HG02642 (cell line): ENCODE measurements at regions not wholly inside any gene's neighbourhood (a gene's known extent, or its start where the extent isn't known, plus 50 kb on each side); places are given as distances from the start of the nearest gene placed in this dataset.
"Not testable (repeated sequence)": the region's sequence is repeated elsewhere in the genome, so short reads cannot be mapped to it uniquely, and the experiment has no call there.

Source experiments
- ATAC-seq: cut with Tn5 transposase; IDR thresholded peaks from one replicate; pipeline ENCODE4 v1.9.1; 2021; ENCODE audit warnings: mild to moderate bottlenecking; ENCODE audit not compliant: unreplicated experiment, poor library complexity

- ATAC-seq: no peak
Observed at GRCh38 chr10:130340816-130341215, 204.6 kb downstream of the GLRX3 start.

- no peak for ATAC-seq
Observed at GRCh38 chr10:130341356-130341755, 205.2 kb downstream of the GLRX3 start.

- no peak for ATAC-seq
Observed at GRCh38 chr10:130345728-130346127, 209.5 kb downstream of the GLRX3 start.

- no peak for ATAC-seq
Observed at GRCh38 chr10:130350996-130351395, 214.8 kb downstream of the GLRX3 start.

- ATAC-seq: no peak
Observed at GRCh38 chr10:130351466-130352290, 215.5 kb downstream of the GLRX3 start.

GRCh38 chr10:130352291-130352645, 216.1 kb downstream of the GLRX3 start:
- no peak for ATAC-seq

- no peak for ATAC-seq
Observed at GRCh38 chr10:130353928-130354572, 217.9 kb downstream of the GLRX3 start.

GRCh38 chr10:130354573-130354954, 218.4 kb downstream of the GLRX3 start:
- no peak for ATAC-seq

GRCh38 chr10:130354976-130355795, 219.0 kb downstream of the GLRX3 start:
- no peak for ATAC-seq

- ATAC-seq: not testable (repeated sequence)
Observed at GRCh38 chr10:130356429-130356828, 220.2 kb downstream of the GLRX3 start.

- ATAC-seq: no peak
Observed at GRCh38 chr10:130357226-130357625, 221.0 kb downstream of the GLRX3 start.

- ATAC-seq: no peak
Observed at GRCh38 chr10:130357951-130358350, 221.8 kb downstream of the GLRX3 start.

- ATAC-seq: no peak
Observed at GRCh38 chr10:130358981-130359650, 222.9 kb downstream of the GLRX3 start.

GRCh38 chr10:130359711-130360110, 223.5 kb downstream of the GLRX3 start:
- no peak for ATAC-seq

- ATAC-seq: no peak
Observed at GRCh38 chr10:130360826-130361311, 224.7 kb downstream of the GLRX3 start.

GRCh38 chr10:130361351-130362105, 225.3 kb downstream of the GLRX3 start:
- ATAC-seq: no peak

GRCh38 chr10:130362308-130362761, 226.1 kb downstream of the GLRX3 start:
- no peak for ATAC-seq

- ATAC-seq: no peak
Observed at GRCh38 chr10:130363051-130363450, 226.9 kb downstream of the GLRX3 start.

GRCh38 chr10:130363899-130364445, 227.8 kb downstream of the GLRX3 start:
- ATAC-seq: no peak
